ENCODE measurements at regions not wholly inside any gene's neighbourhood (a gene's known extent, or its start where the extent isn't known, plus 50 kb on each side); places are given as distances from the start of the nearest gene placed in this dataset.

GRCh38 chr15:29418931-29419330 lies 149.3 kb upstream of the NSMCE3 start:
- CTCF ChIA-PET: no interaction called here
- Histone ChIP-seq H3K4me3 (ENCODE audit: low read depth, low read length) (no peak overlapping the region), H3K27me3 (ENCODE audit: control insufficient read depth, insufficient read depth, low read length) (no peaks in the 10 kb centered on the region), H3K27ac (ENCODE audit: low read depth, low read length) (no peak overlapping the region), H3K9me3 (ENCODE audit: control insufficient read depth, insufficient read depth, low read length) (no peaks in the 10 kb centered on the region; the same call in 1 of the 2 replicates)
- TF ChIP-seq CTCF (IDR thresholded peaks at IDR 0.05; ENCODE audit: low read depth, low read length): no peak
- POLR2A ChIA-PET: no interaction called here
- DNase-seq (ENCODE audit: low read depth, low spot score): no peak

GRCh38 chr15:29418178-29418577 lies 148.6 kb upstream of the NSMCE3 start:
- ChIA-PET CTCF (no interaction called here), POLR2A (no interaction called here)
- no peak for TF ChIP-seq CTCF (IDR thresholded peaks at IDR 0.05; ENCODE audit: low read depth, low read length)

DNA sequence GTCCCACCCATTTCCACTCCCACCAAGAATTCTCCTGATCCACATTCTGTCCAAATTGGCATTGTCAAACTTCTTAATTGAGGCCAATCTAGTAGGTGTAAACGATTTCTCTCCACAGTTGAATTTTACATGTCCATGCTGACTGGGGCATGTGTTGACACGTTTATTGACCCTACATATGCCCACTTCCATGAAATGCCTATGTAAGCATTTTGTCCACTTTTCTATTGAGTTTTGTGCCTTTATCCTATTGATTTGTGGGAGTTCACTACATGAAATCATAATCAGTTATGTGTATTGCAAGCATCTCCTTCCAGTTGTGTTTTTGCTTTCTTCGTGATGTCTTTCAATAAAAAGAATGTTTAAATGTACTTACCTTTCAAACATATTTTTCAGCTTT lies 141.7 kb upstream of the NSMCE3 start:
- ChIA-PET CTCF (no interaction called here), POLR2A (no interaction called here)
- Histone ChIP-seq H3K9me3 (ENCODE audit: control insufficient read depth, insufficient read depth, low read length) (no peaks in the 10 kb centered on the region), H3K27me3 (ENCODE audit: control insufficient read depth, insufficient read depth, low read length) (no peaks in the 10 kb centered on the region), H3K27ac (ENCODE audit: low read depth, low read length) (no peak overlapping the region), H3K4me3 (ENCODE audit: low read depth, low read length) (no peak overlapping the region)
- DNase-seq (ENCODE audit: low read depth, low spot score): no peak
- TF ChIP-seq CTCF (IDR thresholded peaks at IDR 0.05; ENCODE audit: low read depth, low read length): no peak

More at GRCh38 chr15:29418178-29418577, 148.6 kb upstream of the NSMCE3 start:
- H3K27ac ChIP-seq (ENCODE audit: low read depth, low read length): no peak overlapping the region
- no peak for DNase-seq (ENCODE audit: low read depth, low spot score)
- H3K27me3 ChIP-seq (ENCODE audit: control insufficient read depth, insufficient read depth, low read length): no peaks in the 10 kb centered on the region
- no peaks in the 10 kb centered on the region for H3K9me3 ChIP-seq (ENCODE audit: control insufficient read depth, insufficient read depth, low read length)
- no peak overlapping the region for H3K4me3 ChIP-seq (ENCODE audit: low read depth, low read length)

DNA sequence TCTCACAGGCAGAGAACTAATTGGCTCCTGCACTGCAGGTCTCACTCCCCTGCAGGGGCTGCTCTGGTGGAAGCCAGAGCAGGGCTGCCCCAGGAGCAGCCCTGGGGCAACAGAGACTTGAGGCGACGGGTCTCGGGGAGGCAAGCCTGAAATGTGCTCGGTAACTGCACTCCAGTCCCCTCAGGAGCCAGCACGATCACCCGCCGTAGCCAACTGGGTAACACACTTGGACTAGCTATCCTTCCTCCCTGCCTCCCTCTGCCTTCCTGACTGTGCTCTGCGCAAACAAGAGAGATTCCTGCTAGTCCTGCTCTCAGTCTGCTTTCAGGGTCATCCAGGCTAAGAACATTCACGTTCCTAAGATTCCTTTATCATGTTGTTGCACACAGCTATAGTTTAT lies 140.7 kb upstream of the NSMCE3 start:
- ChIA-PET CTCF (no interaction called here), POLR2A (no interaction called here)
- Histone ChIP-seq H3K4me3 (ENCODE audit: low read depth, low read length) (no peak overlapping the region), H3K27me3 (ENCODE audit: control insufficient read depth, insufficient read depth, low read length) (no peaks in the 10 kb centered on the region), H3K27ac (ENCODE audit: low read depth, low read length) (no peak overlapping the region), H3K9me3 (ENCODE audit: control insufficient read depth, insufficient read depth, low read length) (no peaks in the 10 kb centered on the region)
- TF ChIP-seq CTCF (IDR thresholded peaks at IDR 0.05; ENCODE audit: low read depth, low read length): no peak
- DNase-seq (ENCODE audit: low read depth, low spot score): no peak

GRCh38 chr15:29409890-29410289 lies 140.3 kb upstream of the NSMCE3 start:
- no peak for DNase-seq (ENCODE audit: low read depth, low spot score)
- Histone ChIP-seq H3K4me3 (ENCODE audit: low read depth, low read length) (no peak overlapping the region), H3K27ac (ENCODE audit: low read depth, low read length) (no peak overlapping the region), H3K9me3 (ENCODE audit: control insufficient read depth, insufficient read depth, low read length) (no peaks in the 10 kb centered on the region), H3K27me3 (ENCODE audit: control insufficient read depth, insufficient read depth, low read length) (no peaks in the 10 kb centered on the region)
- TF ChIP-seq CTCF (IDR thresholded peaks at IDR 0.05; ENCODE audit: low read depth, low read length): no peak
- POLR2A ChIA-PET: no interaction called here
- CTCF ChIA-PET: no interaction called here
